DND-41 (cell line): ENCODE measurements at regions not wholly inside any gene's neighbourhood (a gene's known extent, or its start where the extent isn't known, plus 50 kb on each side); places are given as distances from the start of the nearest gene placed in this dataset.

Source experiments
- ATAC-seq: fragments of 200-7000 bp; cut with Tn5 transposase; 3 replicates; pipeline ENCODE4 v1.9.1; 2021; ENCODE audit warnings: low read depth; ENCODE audit not compliant: insufficient read depth
- DNase-seq: peaks from one replicate; pipeline ENCODE4 v3.0.0-alpha.2; 2020
- H2AFZ ChIP-seq: 2 replicates; pipeline ENCODE4 v1.6.0; 2012; ENCODE audit warnings: low read depth, low read length
- H3K27ac ChIP-seq: 2 replicates; pipeline ENCODE4 v1.5.1; 2012; ENCODE audit warnings: low read length, inconsistent platforms
- H3K27me3 ChIP-seq: fragments of 200-600 bp; sonication (generic); 2 replicates; pipeline ENCODE4 v1.6.0; 2012; ENCODE audit warnings: low read length, mild to moderate bottlenecking, inconsistent platforms; ENCODE audit not compliant: insufficient read depth, poor library complexity
- H3K36me3 ChIP-seq: 2 replicates; pipeline ENCODE4 v1.5.1; 2012; ENCODE audit warnings: low read length, inconsistent platforms; ENCODE audit not compliant: insufficient read depth
- H3K4me1 ChIP-seq: 2 replicates; pipeline ENCODE4 v1.5.1; 2012; ENCODE audit warnings: mild to moderate bottlenecking, low read length; ENCODE audit not compliant: insufficient read depth
- H3K4me2 ChIP-seq: 2 replicates; pipeline ENCODE4 v1.6.0; 2012; ENCODE audit warnings: mild to moderate bottlenecking, moderate library complexity, low read length, inconsistent platforms; ENCODE audit not compliant: insufficient read depth
- H3K4me3 ChIP-seq, 2 experiments: fragments of 200-600 bp in 1 of 2; shearing (Covaris generic) in 1 of 2; 2 replicates each; pipeline ENCODE4 v1.5.1; 2012 to 2016; ENCODE audit warnings: inconsistent platforms in 2 of 2, low read length in 2 of 2, mild to moderate bottlenecking in 2 of 2, low read depth in 1 of 2, moderate library complexity in 1 of 2
- H3K79me2 ChIP-seq: 2 replicates; pipeline ENCODE4 v1.6.0; 2012; ENCODE audit warnings: low read length, inconsistent platforms; ENCODE audit not compliant: insufficient read depth
- H3K9ac ChIP-seq: 2 replicates; pipeline ENCODE4 v1.6.0; 2012; ENCODE audit warnings: low read depth, mild to moderate bottlenecking, inconsistent platforms, low read length, moderate library complexity
- H3K9me3 ChIP-seq: 2 replicates; pipeline ENCODE4 v1.5.1; 2012; ENCODE audit warnings: low read length, moderate library complexity, mild to moderate bottlenecking, inconsistent platforms; ENCODE audit not compliant: insufficient read depth, severe bottlenecking
- H4K20me1 ChIP-seq: 2 replicates; pipeline ENCODE4 v1.6.0; 2012; ENCODE audit warnings: low read length; ENCODE audit not compliant: insufficient read depth
- CTCF ChIP-seq: IDR thresholded peaks from 2 replicates; pipeline ENCODE4 v1.5.1; 2012; ENCODE audit warnings: borderline replicate concordance, low read length, moderate library complexity, mild to moderate bottlenecking; ENCODE audit not compliant: poor library complexity, severe bottlenecking; ENCODE audit errors: extremely low read depth
- EZH2 ChIP-seq: IDR thresholded peaks from 3 replicates; pipeline ENCODE4 v1.6.1; 2012; ENCODE audit warnings: borderline replicate concordance, low read depth, mild to moderate bottlenecking, moderate library complexity, low read length, inconsistent platforms; ENCODE audit not compliant: severe bottlenecking

GRCh38 chr2:192579965-192580700 is 385.4 kb upstream of the TMEFF2 start:
- H3K27ac ChIP-seq = no peak overlapping the region
- TF ChIP-seq CTCF = no peak
- TF ChIP-seq EZH2 = no peak
- no peaks in the 10 kb centered on the region for H4K20me1 ChIP-seq
- no peaks in the 10 kb centered on the region for H3K4me1 ChIP-seq
- no peaks in the 10 kb centered on the region for H3K27me3 ChIP-seq
- no peaks in the 10 kb centered on the region for H3K79me2 ChIP-seq
- no peak overlapping the region for H3K4me3 ChIP-seq
- H2AFZ ChIP-seq = no peak overlapping the region
- no peak for DNase-seq
- no peaks in the 10 kb centered on the region for H3K9me3 ChIP-seq
- H3K36me3 ChIP-seq = no peaks in the 10 kb centered on the region
- no peak for ATAC-seq
- no peak overlapping the region for H3K9ac ChIP-seq
- no peak overlapping the region for H3K4me2 ChIP-seq

- H3K9me3 ChIP-seq = no peaks in the 10 kb centered on the region
- H4K20me1 ChIP-seq = no peaks in the 10 kb centered on the region
- no peaks in the 10 kb centered on the region for H3K27me3 ChIP-seq
- TF ChIP-seq EZH2 = no peak
- TF ChIP-seq CTCF = no peak
- H3K4me2 ChIP-seq = no peak overlapping the region
- no peak overlapping the region for H3K9ac ChIP-seq
- H2AFZ ChIP-seq = no peak overlapping the region
- no peak for ATAC-seq
- no peaks in the 10 kb centered on the region for H3K79me2 ChIP-seq
- H3K36me3 ChIP-seq = no peaks in the 10 kb centered on the region
- no peak overlapping the region for H3K27ac ChIP-seq
- no peak overlapping the region for H3K4me3 ChIP-seq
- H3K4me1 ChIP-seq = no peaks in the 10 kb centered on the region
- DNase-seq = no peak
Observed at GRCh38 chr2:192578780-192579179, 384.0 kb upstream of the TMEFF2 start.

DNA sequence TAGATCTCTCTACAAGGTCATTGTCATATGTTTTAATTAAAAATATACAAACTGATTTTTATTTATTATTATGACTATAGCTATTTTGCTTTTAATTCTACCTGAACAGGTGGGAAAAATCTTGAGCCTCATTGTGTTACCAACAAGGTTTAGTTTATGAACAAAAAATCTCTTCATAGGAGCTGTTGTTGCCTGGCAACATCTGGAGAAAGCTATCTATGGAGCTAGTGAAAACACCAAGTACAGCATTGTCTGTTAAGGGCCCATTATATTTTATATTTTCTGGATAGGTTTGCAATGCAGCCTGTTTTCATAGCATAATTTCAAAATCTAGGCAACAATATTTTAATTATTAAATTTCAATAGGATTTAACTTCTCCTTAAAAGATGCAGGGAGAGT is 383.0 kb upstream of the TMEFF2 start:
- TF ChIP-seq CTCF (no peak), EZH2 (no peak)
- no peak for ATAC-seq
- H4K20me1 ChIP-seq = no peaks in the 10 kb centered on the region
- H3K79me2 ChIP-seq = no peaks in the 10 kb centered on the region
- no peak overlapping the region for H3K4me3 ChIP-seq
- no peaks in the 10 kb centered on the region for H3K36me3 ChIP-seq
- H3K9ac ChIP-seq = no peak overlapping the region
- no peaks in the 10 kb centered on the region for H3K4me1 ChIP-seq
- no peak overlapping the region for H2AFZ ChIP-seq
- H3K27ac ChIP-seq = no peak overlapping the region
- no peaks in the 10 kb centered on the region for H3K9me3 ChIP-seq
- DNase-seq = no peak
- H3K27me3 ChIP-seq = no peaks in the 10 kb centered on the region
- H3K4me2 ChIP-seq = no peak overlapping the region

- TF ChIP-seq EZH2 = no peak
- TF ChIP-seq CTCF = no peak
- no peaks in the 10 kb centered on the region for H3K79me2 ChIP-seq
- H4K20me1 ChIP-seq = no peaks in the 10 kb centered on the region
- no peak overlapping the region for H2AFZ ChIP-seq
- H3K27me3 ChIP-seq = no peaks in the 10 kb centered on the region
- H3K36me3 ChIP-seq = no peaks in the 10 kb centered on the region
- no peak overlapping the region for H3K4me3 ChIP-seq
- DNase-seq (no peak), ATAC-seq (no peak)
- H3K4me2 ChIP-seq = no peak overlapping the region
- H3K27ac ChIP-seq = no peak overlapping the region
- no peaks in the 10 kb centered on the region for H3K9me3 ChIP-seq
- H3K9ac ChIP-seq = no peak overlapping the region
- H3K4me1 ChIP-seq = no peaks in the 10 kb centered on the region
Observed at GRCh38 chr2:192574552-192574951, 379.8 kb upstream of the TMEFF2 start.
